HepG2 (cell line): ENCODE measurements at regions not wholly inside any gene's neighbourhood (a gene's known extent, or its start where the extent isn't known, plus 50 kb on each side); places are given as distances from the start of the nearest gene placed in this dataset.

Source experiments
- ATAC-seq: fragments of 200-7000 bp; cut with Tn5 transposase; 3 replicates; pipeline ENCODE4 v1.9.1; 2020; ENCODE audit warnings: mild to moderate bottlenecking, moderate library complexity
- BruUV-seq: library from RNA; stranded (reverse); fragments of 400-500 nt; replicated peaks from 2 replicates; lab custom pipeline; 2021; lab: Mats Ljungman, UMichigan
- CTCF ChIA-PET: fragments of 300-600 bp; formaldehyde crosslinking; extraction: SDS; loops from one replicate; lab custom pipeline; 2021; ENCODE audit warnings: low total read pairs, inconsistent platforms, low intra/inter-chr PET ratio; lab: Yijun Ruan, JAX
- POLR2A ChIA-PET: fragments of 350-600 bp; sonication (Branson Sonifier 250); formaldehyde crosslinking; loops from one replicate; lab custom pipeline; 2020; ENCODE audit warnings: antibody characterized with exemption, inconsistent platforms; lab: Yijun Ruan, JAX
- DNase-seq: peaks from one replicate; pipeline ENCODE4 v3.0.0-alpha.2; 2015; ENCODE audit warnings: low spot score
- FAIRE-seq: peaks from 3 replicates; lab custom pipeline; 2011; peaks lifted over from hg19 to GRCh38; lab: Jason Lieb, UNC
- H2AFZ ChIP-seq: one replicate; pipeline ENCODE4 v1.6.1; 2011; ENCODE audit warnings: low read length, inconsistent platforms
- H3K27ac ChIP-seq: fragments of 300-600 bp; 3 replicates; pipeline ENCODE4 v1.8.0; 2011; ENCODE audit warnings: mixed run types, mild to moderate bottlenecking, mixed read lengths, low read length, inconsistent platforms; ENCODE audit not compliant: insufficient read depth; ENCODE audit errors: extremely low read length
- H3K27me3 ChIP-seq, 2 experiments: fragments of 200-600 bp in 1 of 2; 2 replicates in 1 of 2; 3 replicates in 1 of 2; pipeline versions ENCODE4 v1.6.0 to v1.8.0; 2011; ENCODE audit warnings: low read length in 2 of 2, mild to moderate bottlenecking in 2 of 2, moderate library complexity in 2 of 2, inconsistent platforms in 1 of 2; ENCODE audit not compliant: insufficient read depth in 2 of 2, control insufficient read depth in 1 of 2
- H3K36me3 ChIP-seq, 2 experiments: fragments of 200-600 bp in 1 of 2; replicated peaks in 1 of 2; 2 replicates in 1 of 2; 3 replicates in 1 of 2; pipeline versions ENCODE4 v1.5.1 to v1.8.0; 2011; ENCODE audit warnings: low read length in 2 of 2, inconsistent platforms in 1 of 2; ENCODE audit not compliant: insufficient read depth in 2 of 2, control insufficient read depth in 1 of 2
- H3K4me1 ChIP-seq: 2 replicates; pipeline ENCODE4 v1.5.1; 2012; ENCODE audit warnings: low read length, inconsistent platforms; ENCODE audit not compliant: insufficient read depth
- H3K4me2 ChIP-seq: 2 replicates; pipeline ENCODE4 v1.6.0; 2011; ENCODE audit warnings: low read depth, low read length, inconsistent platforms
- H3K4me3 ChIP-seq, 3 experiments: fragments of 200-600 bp in 1 of 3; sonication (generic), shearing (Covaris generic) in 1 of 3; replicated peaks in 1 of 3; 2 replicates each; pipeline ENCODE4 v1.5.1; 2011 to 2016; ENCODE audit warnings: low read length in 3 of 3, inconsistent platforms in 2 of 3, low read depth in 2 of 3, mild to moderate bottlenecking in 2 of 3, control low read depth in 1 of 3, mixed read lengths in 1 of 3; ENCODE audit not compliant: insufficient read depth in 1 of 3
- H3K79me2 ChIP-seq: one replicate; pipeline ENCODE4 v1.6.1; 2011; ENCODE audit warnings: low read length, inconsistent platforms; ENCODE audit not compliant: insufficient read depth
- H3K9ac ChIP-seq: 2 replicates; pipeline ENCODE4 v1.6.0; 2011; ENCODE audit warnings: mild to moderate bottlenecking, low read depth, low read length, inconsistent platforms; ENCODE audit not compliant: insufficient read depth
- H3K9me3 ChIP-seq: 2 replicates; pipeline ENCODE4 v1.5.1; 2012; ENCODE audit warnings: mild to moderate bottlenecking, low read length
- H4K20me1 ChIP-seq: 2 replicates; pipeline ENCODE4 v1.6.0; 2011; ENCODE audit warnings: inconsistent platforms, mild to moderate bottlenecking, low read length, moderate library complexity; ENCODE audit not compliant: insufficient read depth
- FOXC1 ChIP-seq: sonication (generic); formaldehyde crosslinking; IDR thresholded peaks from 2 replicates; pipeline ENCODE4 v1.8.0; 2022; ENCODE audit warnings: mild to moderate bottlenecking, missing genetic modification reagents, borderline replicate concordance
- FOXO4 ChIP-seq: sonication (generic); formaldehyde crosslinking; conservative IDR thresholded peaks from 2 replicates; pipeline ENCODE4 v1.8.1; 2023; ENCODE audit warnings: missing genetic modification reagents
- PAF1 ChIP-seq: IDR thresholded peaks from 2 replicates; pipeline ENCODE4 v1.6.1; 2016; ENCODE audit warnings: missing genetic modification reagents, missing compliant biosample characterization
- RNF2 ChIP-seq: fragments of 450-650 bp; conservative IDR thresholded peaks from 2 replicates; pipeline ENCODE4 v1.6.1; 2016; ENCODE audit warnings: low read depth
- ZBTB7A ChIP-seq: sonication (generic); formaldehyde crosslinking; IDR thresholded peaks from 2 replicates; pipeline ENCODE4 v1.8.0; 2022; ENCODE audit warnings: mild to moderate bottlenecking, missing genetic modification reagents
- ZNF382 ChIP-seq: sonication (generic); formaldehyde crosslinking; IDR thresholded peaks from 2 replicates; pipeline ENCODE4 v1.5.0; 2020; ENCODE audit warnings: missing genetic modification reagents, mild to moderate bottlenecking, borderline replicate concordance
- ZNF775 ChIP-seq: sonication (generic); formaldehyde crosslinking; IDR thresholded peaks from 2 replicates; pipeline ENCODE4 v1.4.0; 2020; ENCODE audit warnings: missing genetic modification reagents, mild to moderate bottlenecking, moderate library complexity, borderline replicate concordance
- ZNF792 ChIP-seq: IDR thresholded peaks from 2 replicates; pipeline ENCODE4 v1.6.1; 2016
- WGBS: methylation state at CpG from one replicate; pipeline ENCODE4 v1.1.6; 2017; ENCODE audit warnings: low lambda C conversion rate; 5-methylcytosine and 5-hydroxymethylcytosine counted together
- in situ Hi-C: cut with HindIII; loops from 2 replicates; pipeline ENCODE4 v1.10.0; 2017; ENCODE audit warnings: low pct_unique_long_range_greater_than_20kb; ENCODE audit not compliant: extremely low pct_ligation_motif_present
- intact Hi-C: fragments of 100-400 bp; cut with micrococcal nuclease; formaldehyde crosslinking; loops from one replicate; pipeline ENCODE4 v1.10.0; 2022; ENCODE audit not compliant: unreplicated experiment

- TF ChIP-seq PAF1 (CRISPR knock-in tag), result no peak
Measured at GRCh38 chr13:27008733-27009132, 162.9 kb downstream of the USP12 start (continued).

GRCh38 chr13:27007166-27007565, 164.4 kb downstream of the USP12 start:
- no peak for ATAC-seq
- Histone ChIP-seq H3K4me3 (peak overlapping the region in 2 of 3 experiments; percentile 14 to 68; a peak in 2 of 6 replicates), H3K4me1 (peaks cover 30% of the 10 kb centered on the region), H2AFZ (no peak overlapping the region), H3K36me3 (no peaks in the 10 kb centered on the region), H3K27ac (no peak overlapping the region), H4K20me1 (no peaks in the 10 kb centered on the region), H3K4me2 (peak overlapping the region; percentile 81), H3K27me3 (peaks cover 3 to 45% of the 10 kb centered on the region in 2 experiments; a peak in 4 of 5 replicates), H3K9me3 (no peaks in the 10 kb centered on the region), H3K9ac (no peak overlapping the region)
- FAIRE-seq, result no peak
- TF ChIP-seq ZNF775 (CRISPR knock-in tag), result no peak
- TF ChIP-seq RNF2, result no peak
- TF ChIP-seq ZNF382 (CRISPR knock-in tag), result no peak
- no peak for TF ChIP-seq FOXC1
- no peak for TF ChIP-seq ZNF792
- TF ChIP-seq FOXO4 (CRISPR knock-in tag), result no peak
- no peak for TF ChIP-seq ZBTB7A
- TF ChIP-seq, all 625 proteins: peak for 0
- 22% methylated on average over 10 of the region's 12 CpGs for WGBS
- no peak for DNase-seq
- ChIA-PET POLR2A (no interaction called here), CTCF (no interaction called here)
- in situ Hi-C loops, result no loop called here
- no peaks in the 10 kb centered on the region for H3K79me2 ChIP-seq
- intact Hi-C loops, result no loop called here
- BruUV-seq, result no TSS peak
